RPMI8226 (cell line): ENCODE measurements at regions not wholly inside any gene's neighbourhood (a gene's known extent, or its start where the extent isn't known, plus 50 kb on each side); places are given as distances from the start of the nearest gene placed in this dataset.

Source experiments
- DNase-seq: peaks from one replicate; pipeline ENCODE4 v3.0.0-alpha.2; 2015

GRCh38 chr11:92882828-92883611, 86.4 kb upstream of the MTNR1B start:
- DNase-seq: no peak

- DNase-seq: no peak
These were observed 83.9 kb upstream of the MTNR1B start for GRCh38 chr11:92885600-92885999.

- peak; percentile 64 for DNase-seq
These were observed 83.1 kb upstream of the MTNR1B start for GRCh38 chr11:92886243-92886905.

- DNase-seq: no peak
These were observed 80.8 kb upstream of the MTNR1B start for GRCh38 chr11:92888696-92889095.

GRCh38 chr11:92890846-92891245, 78.6 kb upstream of the MTNR1B start:
- DNase-seq: no peak

- DNase-seq: no peak
These were observed 76.4 kb upstream of the MTNR1B start for GRCh38 chr11:92892802-92893684.

- no peak for DNase-seq
These were observed 75.3 kb upstream of the MTNR1B start for GRCh38 chr11:92894197-92894596.

GRCh38 chr11:92897487-92897886, 72.0 kb upstream of the MTNR1B start:
- DNase-seq: no peak

GRCh38 chr11:92902417-92902816, 67.0 kb upstream of the MTNR1B start:
- no peak for DNase-seq

GRCh38 chr11:92907671-92908070, 61.8 kb upstream of the MTNR1B start:
- no peak for DNase-seq

GRCh38 chr11:92909214-92909613, 60.2 kb upstream of the MTNR1B start:
- DNase-seq: no peak

- DNase-seq: no peak
These were observed 58.0 kb upstream of the MTNR1B start for GRCh38 chr11:92911478-92911877.

- no peak for DNase-seq
These were observed 53.9 kb upstream of the MTNR1B start for GRCh38 chr11:92915551-92915950.

GRCh38 chr11:92916299-92916698, 53.2 kb upstream of the MTNR1B start:
- no peak for DNase-seq

- no peak for DNase-seq
These were observed 51.5 kb upstream of the MTNR1B start for GRCh38 chr11:92917927-92918326.

- no peak for DNase-seq
These were observed 50.4 kb upstream of the MTNR1B start for GRCh38 chr11:92919048-92919447.
